Stimulated activated CD8-positive, alpha-beta memory T cell treated with anti-CD3 and anti-CD28 coated beads, Interleukin-2, amount 100 ng/mL, for 1 hour (primary cell): ENCODE measurements at regions not wholly inside any gene's neighbourhood (a gene's known extent, or its start where the extent isn't known, plus 50 kb on each side); places are given as distances from the start of the nearest gene placed in this dataset.

ENCODE experiments used
- DNase-seq, 2 donors: peaks; one replicate each; pipeline ENCODE4 v3.0.0-alpha.2; 2020; ENCODE audit warnings: low read depth in 2 of 2

GRCh38 chr21:27129694-27130093 lies 162.8 kb upstream of the ADAMTS5 start:
- no peak for DNase-seq

GRCh38 chr21:27129215-27129614 lies 162.3 kb upstream of the ADAMTS5 start:
- no peak for DNase-seq

DNA sequence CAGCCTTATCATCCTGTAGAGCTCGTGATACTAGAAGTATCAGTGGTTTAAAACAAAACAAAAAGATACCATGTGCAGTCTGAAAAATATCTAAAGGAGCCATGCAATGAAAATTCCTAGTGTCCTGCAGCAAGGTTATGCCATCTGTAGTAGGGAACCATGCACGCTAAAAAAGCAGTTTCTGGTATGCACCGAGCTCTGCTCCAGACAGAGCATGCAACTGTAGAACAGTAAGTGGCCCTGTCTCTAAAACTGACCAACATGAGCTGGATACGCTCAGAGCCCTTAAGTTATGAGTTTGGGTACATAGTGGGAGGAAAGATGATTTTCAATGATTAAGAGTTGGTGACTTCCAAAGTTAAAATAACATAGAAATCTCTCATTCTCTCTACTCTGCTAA lies 159.3 kb upstream of the ADAMTS5 start:
- no peak for DNase-seq

DNA sequence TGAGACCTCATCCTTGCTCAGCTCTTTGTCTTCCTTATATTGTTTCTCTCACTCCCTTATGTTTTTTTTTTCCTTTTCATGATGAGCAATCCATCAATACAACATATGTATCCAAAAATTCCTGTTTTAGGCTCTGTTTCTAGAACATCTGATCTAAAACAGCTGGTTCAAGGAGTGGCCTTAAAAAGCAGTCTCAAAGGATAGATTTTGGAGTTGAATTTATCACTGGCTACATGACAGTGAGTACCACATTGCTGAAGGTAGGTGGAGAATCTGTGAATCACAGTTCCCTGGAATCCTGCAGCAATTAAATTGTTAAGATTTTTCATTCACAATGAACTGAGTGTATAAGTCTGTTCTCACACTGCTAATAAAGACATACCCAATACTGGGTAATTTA lies 155.8 kb upstream of the ADAMTS5 start:
- no peak for DNase-seq

- no peak for DNase-seq
These were observed 147.2 kb upstream of the ADAMTS5 start for GRCh38 chr21:27114111-27114510.

GRCh38 chr21:27112186-27112585 lies 145.3 kb upstream of the ADAMTS5 start:
- no peak for DNase-seq

DNA sequence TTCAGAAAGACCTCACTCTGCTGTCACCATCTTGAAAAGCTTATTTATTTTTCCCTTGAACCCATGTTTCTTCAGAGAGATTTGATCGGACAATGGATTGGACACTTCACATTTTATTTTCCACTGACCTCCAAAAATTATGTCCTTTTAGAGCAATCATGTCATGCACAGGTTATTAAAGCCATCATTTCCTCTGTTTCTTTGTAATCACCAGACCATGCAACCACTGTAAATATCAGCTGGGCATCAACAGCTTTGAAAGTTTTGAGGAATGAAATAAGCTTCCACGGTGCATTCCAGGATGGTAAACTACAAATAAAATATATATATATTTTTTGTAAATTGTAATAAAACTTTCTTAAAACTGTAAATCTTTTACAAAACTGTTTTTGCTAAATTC lies 144.1 kb upstream of the ADAMTS5 start:
- no peak for DNase-seq

GRCh38 chr21:27108701-27109100 lies 141.8 kb upstream of the ADAMTS5 start:
- DNase-seq: no peak

GRCh38 chr21:27108228-27108627 lies 141.3 kb upstream of the ADAMTS5 start:
- DNase-seq: no peak

DNA sequence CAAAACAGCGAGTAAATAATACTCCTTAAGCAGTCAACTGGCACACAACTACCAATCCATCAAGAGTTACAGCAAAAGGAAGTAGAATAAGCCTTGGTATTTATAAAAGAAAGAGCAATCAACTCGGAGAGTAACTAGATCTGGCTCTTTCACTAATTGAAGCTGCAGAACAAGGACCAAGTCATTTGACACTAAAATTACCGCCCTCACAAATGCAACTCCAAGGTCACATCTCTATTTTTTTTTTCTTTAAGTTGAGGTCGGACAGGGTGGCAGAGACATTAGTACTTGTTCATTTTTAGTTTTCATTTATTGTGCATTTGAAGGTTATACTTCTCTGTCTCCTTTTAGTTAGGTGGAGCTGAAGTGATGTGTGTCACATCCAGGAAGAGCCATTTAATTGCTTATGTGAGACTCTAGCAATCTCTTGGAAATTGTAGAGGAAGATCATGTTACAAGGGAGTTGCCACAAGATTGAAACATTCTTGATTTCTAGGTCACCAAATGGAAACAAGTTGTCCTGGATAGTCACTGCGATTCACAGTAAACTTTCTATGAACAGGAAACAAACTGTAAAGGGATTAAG lies 138.1 kb upstream of the ADAMTS5 start:
- no peak for DNase-seq

DNA sequence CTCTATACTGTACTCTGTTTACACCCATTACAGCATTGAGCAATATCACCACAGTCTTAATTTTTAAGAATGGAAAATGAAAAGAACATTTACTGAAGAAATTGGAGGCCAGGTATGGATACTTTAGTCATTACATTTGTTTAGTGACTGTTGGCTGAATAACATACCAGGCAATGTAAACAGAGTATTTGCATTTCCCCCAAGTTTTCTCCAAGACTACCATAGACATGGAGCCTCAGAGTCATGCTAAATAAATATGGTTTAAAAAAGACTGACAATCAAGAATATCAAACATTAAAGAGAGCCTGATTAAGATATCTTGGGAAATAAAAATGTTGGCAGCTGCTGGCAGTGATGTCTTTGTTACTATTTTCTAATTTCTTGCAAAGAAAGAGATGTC lies 136.9 kb upstream of the ADAMTS5 start:
- no peak for DNase-seq

DNA sequence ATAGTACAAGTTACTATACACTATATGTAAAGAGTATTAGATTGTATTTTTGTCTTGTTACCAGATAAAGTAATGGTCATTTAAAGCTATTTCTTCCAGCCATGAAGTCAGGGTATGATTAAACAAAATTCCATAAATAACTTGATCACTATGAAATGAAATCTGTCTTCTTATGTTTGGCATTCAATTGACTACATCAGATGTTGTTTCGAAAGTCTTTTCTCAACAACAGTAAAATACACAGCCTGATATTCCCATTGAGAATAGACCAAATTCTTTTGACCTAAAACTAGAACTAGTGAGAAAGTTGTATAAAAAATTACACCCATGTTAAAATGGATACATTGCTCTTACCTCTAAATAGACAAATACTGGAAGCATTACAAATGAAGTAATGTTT lies 134.6 kb upstream of the ADAMTS5 start:
- no peak for DNase-seq

GRCh38 chr21:27094184-27094948 lies 127.5 kb upstream of the ADAMTS5 start:
- DNase-seq: no peak

GRCh38 chr21:27086630-27087029 lies 119.7 kb upstream of the ADAMTS5 start:
- no peak for DNase-seq

DNA sequence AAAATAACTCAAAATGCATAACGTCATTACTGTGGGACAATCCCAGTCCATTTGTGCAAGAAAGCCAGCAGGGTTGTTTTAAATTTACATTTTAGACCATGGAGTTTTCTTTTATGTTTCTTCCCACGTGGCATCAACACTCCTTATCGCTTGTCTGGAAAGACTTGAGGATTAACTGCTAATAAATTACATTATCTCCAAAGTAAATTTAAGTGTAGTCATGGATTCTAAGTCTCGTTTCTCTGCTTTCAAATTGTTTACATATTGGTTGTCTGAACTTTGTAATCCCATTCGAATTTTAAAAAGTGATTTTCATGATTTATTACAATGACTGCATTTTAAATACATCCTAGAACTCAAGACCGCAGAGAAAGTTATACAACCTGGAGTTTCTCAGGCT lies 119.3 kb upstream of the ADAMTS5 start:
- no peak for DNase-seq

DNA sequence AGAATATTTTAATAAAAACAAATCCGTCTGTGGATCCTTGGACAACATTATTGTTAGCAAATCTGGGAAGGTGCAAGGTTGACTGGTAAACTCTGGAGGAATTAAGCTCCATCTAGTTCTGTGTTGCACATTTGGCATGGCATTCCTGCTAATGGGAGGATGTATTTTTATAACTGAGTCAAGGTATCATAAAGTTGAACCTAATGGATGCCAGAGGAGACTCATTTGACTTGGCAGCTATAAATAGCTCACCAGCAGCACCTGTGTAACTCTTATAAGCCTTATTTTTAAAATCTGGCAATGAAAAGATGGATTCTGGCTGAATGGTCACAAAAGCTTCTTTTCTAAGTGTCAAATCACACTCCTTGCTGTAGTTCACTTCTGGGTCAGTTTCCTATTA lies 118.5 kb upstream of the ADAMTS5 start:
- no peak for DNase-seq

DNA sequence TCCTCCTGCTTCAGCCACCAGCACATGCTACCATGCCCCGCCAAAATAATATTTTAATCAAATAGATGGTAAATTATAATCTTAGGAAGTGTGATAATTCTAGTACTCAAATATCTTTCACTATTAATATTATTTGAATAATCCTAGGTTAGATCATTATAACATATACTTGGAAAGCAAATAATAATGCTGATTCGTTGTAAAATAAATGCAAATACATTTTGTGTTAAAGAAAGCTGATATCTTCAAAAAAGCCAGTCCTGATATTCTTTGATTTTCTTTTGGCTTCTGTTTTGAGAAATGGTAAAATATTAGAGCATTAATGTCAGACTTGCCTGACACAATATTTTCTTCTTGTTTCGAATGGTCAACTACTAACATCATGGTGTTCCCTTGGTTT lies 116.3 kb upstream of the ADAMTS5 start:
- no peak for DNase-seq

DNA sequence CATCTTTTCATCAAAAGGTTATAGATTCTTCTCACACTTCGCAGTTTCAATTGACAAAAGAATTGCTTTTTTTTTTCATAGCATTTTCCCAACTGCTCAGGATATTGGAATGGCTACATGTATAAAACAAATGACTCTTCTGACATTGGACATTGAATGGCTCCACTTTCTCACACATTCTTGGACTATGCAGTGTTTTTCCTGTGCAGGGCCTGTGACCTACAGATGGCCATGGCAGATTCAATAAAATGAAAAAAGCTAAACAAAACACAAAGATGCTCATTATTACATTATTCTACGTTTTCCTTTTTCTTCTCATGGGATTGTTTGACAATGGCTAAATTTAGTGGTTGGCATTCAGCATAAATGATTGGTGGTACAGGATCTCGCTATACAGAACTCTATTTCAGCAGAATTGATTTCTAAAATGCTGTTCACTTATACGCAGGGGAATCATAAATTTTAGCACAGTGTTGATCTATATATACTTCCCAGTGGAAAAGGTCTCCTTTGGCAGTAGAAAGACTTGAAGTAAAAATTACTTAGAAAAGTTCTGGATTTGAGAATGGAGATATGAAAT lies 115.6 kb upstream of the ADAMTS5 start:
- no peak for DNase-seq

GRCh38 chr21:27079636-27080240 lies 112.8 kb upstream of the ADAMTS5 start:
- DNase-seq: no peak

- DNase-seq: no peak
These were observed 112.0 kb upstream of the ADAMTS5 start for GRCh38 chr21:27078915-27079314.

- no peak for DNase-seq
These were observed 110.6 kb upstream of the ADAMTS5 start for GRCh38 chr21:27077501-27077900.

DNA sequence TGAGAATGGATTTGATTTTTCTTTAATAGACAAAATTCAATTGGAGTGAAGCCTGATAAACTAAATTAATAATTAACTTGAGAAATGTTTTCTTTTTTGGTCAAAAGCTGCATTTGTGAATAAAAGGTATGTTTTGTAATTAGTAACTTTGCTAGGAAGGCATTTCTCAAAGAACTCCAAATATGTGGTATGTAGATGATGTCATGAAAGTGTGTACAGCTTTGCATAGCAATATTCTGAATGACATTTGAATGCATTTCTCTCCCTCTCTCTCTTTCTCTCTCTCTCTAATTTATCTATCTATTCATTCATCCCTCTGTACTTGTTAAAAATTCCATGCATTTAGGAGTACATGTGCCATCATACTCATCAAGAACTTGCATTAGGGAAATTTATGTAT lies 109.1 kb upstream of the ADAMTS5 start:
- DNase-seq: no peak
